OCI-LY1 (cell line): ENCODE measurements at regions not wholly inside any gene's neighbourhood (a gene's known extent, or its start where the extent isn't known, plus 50 kb on each side); places are given as distances from the start of the nearest gene placed in this dataset.

Experiments
- CTCF ChIP-seq: fragments of 200-600 bp; sonication (generic), shearing (Covaris generic); IDR thresholded peaks from 2 replicates; pipeline ENCODE4 v1.5.1; 2017; ENCODE audit warnings: mild to moderate bottlenecking, antibody characterized with exemption, low read length, moderate library complexity, mixed read lengths
- EZH2 ChIP-seq: fragments of 200-600 bp; sonication (generic), shearing (Covaris generic); IDR thresholded peaks from 2 replicates; pipeline ENCODE4 v1.8.0; 2017; ENCODE audit warnings: borderline replicate concordance, mixed run types, mild to moderate bottlenecking, antibody characterized with exemption, low read length, moderate library complexity, mixed read lengths

- TF ChIP-seq EZH2 (no peak), CTCF (no peak)
Measured at GRCh38 chr19:57034544-57034943, 85.2 kb upstream of the USP29 start.
